ENCODE measurements at regions not wholly inside any gene's neighbourhood (a gene's known extent, or its start where the extent isn't known, plus 50 kb on each side); places are given as distances from the start of the nearest gene placed in this dataset.
"Not testable (repeated sequence)": the region's sequence is repeated elsewhere in the genome, so short reads cannot be mapped to it uniquely, and the experiment has no call there.

DNA sequence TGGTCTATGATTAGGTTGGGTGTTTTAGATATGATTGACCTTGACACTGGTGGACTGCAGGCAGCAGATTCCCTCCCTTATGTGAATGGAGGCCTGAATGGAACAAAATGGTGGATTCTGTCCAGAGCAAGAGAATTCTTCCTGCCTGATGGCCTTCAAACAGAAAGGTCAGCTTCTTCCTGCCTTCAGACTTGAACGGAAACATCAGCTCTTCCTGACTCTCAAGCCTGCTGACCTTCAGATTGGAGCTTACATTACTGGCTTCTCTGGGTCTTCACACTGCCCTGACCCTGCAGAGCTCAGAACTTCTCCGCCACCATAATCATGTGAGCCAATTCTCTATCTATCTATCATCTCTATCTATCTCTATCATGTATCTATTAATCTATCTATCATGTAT lies 111.6 kb downstream of the RAMP3 start:
- no peak for DNase-seq

DNA sequence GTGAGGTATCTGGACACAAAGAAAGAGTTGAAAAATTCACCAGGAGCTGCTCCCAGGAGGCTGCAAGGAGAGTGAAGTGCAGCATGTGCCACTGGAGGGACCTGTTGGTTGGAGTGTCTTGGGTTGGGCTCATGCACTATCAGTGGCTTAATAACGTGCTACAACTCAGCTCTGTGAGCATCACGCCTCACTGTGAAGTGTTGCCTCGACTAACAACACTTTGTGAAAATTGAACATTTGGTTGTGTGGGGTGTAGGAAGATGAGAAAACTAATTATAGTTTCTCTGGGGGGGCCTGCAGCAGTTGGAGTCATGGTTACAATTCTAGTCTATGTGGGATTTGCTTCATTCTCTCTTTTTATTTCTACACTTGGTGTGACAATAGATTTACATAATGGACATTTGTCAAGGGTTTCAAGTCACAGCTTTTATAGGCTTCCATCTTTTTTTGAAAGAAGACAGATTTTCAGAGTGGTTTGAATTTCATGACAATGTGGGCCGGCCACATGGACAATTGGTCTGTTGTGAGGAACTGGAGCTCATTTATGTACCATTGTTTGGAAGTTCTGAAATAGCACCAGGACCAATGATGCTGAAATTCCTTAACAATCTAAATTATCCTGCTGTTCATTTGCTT lies 121.3 kb downstream of the RAMP3 start:
- DNase-seq, result no peak

GRCh38 chr7:45289611-45290010 lies 132.0 kb downstream of the RAMP3 start:
- DNase-seq, result not testable (repeated sequence)

- DNase-seq, result no peak
Measured at GRCh38 chr7:45290880-45291279, 133.3 kb downstream of the RAMP3 start.

DNA sequence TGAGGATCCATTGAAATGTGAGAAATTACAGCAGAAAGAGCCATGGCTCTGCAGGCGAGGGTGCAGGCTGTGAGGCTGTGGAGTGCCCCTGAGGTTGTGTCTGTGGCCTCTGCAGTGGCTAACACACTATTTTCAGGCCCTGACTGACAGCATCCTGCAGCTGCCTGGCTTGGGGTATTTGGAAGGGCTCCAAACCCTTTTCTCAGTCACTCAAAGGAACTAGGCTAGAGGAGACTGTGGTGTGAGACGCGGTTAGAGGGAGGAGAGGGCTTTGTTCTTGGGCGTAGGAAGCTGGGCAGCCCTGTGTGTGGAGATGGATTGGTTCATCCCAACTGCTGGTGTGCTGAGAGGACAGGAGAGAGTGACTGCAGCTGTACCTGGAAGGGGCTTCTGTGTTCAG lies 134.9 kb downstream of the RAMP3 start:
- no peak for DNase-seq

GRCh38 chr7:45293295-45293942 lies 135.8 kb downstream of the RAMP3 start:
- no peak for DNase-seq

DNA sequence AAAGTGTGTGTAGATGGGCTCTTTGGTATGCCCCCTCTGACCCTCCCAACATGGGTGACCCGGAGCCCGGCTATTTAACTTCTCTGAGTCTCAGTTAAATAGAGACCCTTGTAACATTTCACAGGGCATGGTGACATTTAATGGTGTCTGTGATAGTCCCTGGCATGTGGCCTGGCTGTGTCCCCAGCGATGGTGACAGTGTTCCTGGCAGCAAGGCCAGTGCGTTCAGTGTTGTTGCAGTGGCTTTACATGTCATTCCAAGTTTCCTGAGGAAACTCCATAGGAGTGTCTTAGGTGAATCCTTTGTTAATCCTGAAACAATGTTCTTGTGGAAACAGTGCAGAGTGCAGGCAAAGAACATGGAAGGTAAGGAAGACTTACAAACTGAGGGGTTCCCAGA lies 137.0 kb downstream of the RAMP3 start:
- DNase-seq, result no peak

DNA sequence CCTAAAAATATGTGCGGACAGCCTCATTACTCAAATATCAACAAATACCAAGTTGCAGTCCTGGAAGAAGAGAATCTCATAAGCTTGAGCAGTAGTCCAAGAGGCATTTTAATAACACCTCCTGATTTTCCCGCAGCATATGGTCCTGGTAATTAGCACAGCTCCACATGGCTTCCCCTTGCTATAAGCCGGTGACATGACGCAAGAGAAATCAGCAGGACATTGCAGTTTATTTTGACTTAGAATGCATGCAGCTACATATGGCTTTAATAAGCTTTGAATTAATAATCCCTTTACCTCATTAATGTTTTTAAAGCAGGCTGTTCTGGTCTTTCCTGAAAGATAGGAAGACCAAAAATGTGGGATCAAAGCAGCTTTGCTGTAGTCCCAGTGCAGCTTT lies 137.6 kb downstream of the RAMP3 start:
- DNase-seq, result no peak

DNA sequence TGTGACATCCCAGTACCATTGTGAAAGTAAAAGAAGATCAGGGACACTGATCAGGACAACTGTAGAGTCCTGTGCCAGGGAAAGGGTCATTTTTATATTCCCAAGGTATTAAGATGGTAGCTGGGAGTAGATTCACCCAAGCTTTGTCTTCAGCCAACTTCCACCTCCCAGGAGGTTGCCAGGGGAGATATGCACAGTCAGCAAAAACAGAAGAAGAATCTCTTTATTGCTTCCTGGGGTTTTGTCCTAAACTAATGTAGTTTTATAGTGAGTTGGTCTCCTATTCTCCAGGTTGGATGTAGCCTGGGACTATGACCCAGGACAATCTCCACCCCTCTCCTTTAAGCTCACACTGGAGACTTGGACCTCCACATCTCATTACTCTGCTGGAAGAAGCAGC lies 139.2 kb downstream of the RAMP3 start:
- DNase-seq, result no peak

GRCh38 chr7:45306752-45307305 lies 149.2 kb downstream of the RAMP3 start:
- no peak for DNase-seq

- no peak for DNase-seq
Measured at GRCh38 chr7:45311597-45311996, 154.0 kb downstream of the RAMP3 start.

DNA sequence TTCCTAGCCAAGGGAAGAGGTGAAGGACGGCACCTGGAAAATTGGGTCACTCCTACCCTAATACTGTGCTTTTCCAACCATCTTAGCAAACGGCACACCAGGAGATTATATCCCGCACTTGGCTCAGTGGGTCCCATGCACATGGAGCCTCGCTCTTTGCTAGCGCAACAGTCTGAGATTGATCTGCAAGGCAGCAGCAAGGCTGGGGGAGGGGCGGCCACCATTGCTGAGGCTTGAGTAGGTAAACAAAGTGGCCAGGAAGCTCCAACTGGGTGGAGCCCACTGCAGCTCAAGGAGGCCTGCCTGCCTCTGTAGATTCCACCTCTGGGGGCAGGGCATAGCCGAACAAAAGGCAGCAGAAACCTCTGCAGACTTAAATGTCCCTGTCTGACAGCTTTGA lies 157.9 kb downstream of the RAMP3 start:
- not testable (repeated sequence) for DNase-seq

DNA sequence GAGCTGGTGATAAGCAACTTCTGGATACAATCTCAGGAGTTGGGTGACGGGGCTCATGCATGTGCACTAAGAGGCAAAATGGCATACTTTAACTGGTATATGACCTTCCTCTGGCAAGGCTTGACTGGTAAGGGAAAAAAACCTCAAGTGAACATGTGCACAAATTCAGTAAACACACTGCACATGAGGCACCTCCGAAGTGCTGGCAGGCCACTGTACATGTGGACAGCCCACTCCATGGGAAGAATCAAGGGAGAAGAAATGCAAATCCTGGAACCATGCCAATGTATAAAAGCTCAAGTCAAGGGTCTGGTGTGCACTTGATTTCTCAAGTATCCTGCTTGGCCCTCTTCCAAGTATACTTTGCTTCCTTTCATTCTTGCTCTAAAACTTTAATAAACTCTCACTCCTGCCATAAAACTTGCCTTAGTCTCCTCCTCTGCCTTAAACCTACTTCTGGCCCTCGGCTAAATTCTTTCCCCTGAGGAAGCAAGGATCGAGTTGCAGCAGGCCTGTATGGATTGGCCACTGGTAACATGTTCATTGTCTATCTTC lies 167.2 kb downstream of the RAMP3 start:
- DNase-seq, result peak; percentile 22 to 69

DNA sequence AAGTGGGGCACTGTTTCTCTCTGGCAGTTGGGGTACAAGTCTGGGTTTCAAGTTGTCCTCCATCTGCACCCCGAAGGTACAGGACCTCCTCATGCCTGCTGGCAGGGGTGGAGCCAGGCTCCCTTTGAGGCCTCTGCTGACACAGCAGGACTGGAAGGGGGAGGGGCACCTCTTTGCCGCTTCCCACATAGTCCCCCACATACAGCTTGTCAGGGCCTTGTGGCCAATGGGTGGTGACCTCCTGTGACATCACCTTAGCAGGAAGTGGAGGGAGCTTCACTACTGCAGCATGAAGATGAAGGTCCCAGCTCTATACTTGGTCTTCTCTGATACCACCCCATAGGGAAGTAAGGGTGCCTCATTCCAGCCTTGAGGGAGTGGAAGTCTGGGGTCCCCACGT lies 167.8 kb downstream of the RAMP3 start:
- DNase-seq, result no peak

DNA sequence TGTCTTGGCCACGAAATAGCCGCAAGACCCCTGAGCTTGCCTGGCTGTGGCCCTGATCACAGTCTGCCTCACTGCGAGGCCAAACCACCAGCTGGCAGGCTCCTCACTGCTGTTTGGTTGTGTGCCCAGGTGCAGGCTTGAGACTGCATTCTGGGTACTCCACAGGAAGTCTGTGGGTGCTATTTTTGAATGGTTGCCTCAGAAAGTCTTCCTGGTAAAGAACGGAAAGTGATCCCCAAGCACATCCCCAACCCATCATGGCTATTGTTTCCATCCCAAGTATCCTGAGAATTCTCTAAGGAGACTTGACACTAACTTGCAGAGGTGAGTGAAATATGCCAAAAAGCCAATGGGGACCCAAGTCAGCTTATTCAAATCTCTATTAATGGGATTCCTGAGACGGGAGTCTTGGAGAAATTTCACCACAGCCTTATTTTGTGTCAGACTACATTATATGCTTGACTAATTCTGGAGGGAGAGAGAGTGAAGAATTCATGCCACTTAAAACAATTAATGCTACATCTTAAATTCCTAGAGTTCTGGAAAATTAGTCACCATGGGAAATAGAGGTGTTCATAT lies 170.9 kb downstream of the RAMP3 start:
- no peak for DNase-seq

DNA sequence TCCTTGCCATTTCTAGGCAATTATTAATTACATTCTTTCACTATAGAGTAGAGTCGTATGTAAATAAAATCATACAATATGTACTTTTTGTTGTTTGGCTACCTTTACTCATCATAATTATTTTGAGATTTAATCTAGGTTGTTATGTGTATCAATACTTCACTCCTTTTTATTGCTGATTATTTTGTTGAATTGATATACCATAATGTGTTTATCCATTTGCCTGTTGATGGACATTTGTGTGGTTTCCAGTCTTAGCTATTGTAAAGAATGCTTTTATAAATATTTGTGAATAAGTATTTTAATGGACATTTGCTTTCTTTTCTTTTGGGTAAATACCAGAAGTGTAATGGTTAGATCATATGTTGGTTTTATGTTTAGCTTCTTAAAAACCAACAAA lies 174.0 kb downstream of the RAMP3 start:
- no peak for DNase-seq

DNA sequence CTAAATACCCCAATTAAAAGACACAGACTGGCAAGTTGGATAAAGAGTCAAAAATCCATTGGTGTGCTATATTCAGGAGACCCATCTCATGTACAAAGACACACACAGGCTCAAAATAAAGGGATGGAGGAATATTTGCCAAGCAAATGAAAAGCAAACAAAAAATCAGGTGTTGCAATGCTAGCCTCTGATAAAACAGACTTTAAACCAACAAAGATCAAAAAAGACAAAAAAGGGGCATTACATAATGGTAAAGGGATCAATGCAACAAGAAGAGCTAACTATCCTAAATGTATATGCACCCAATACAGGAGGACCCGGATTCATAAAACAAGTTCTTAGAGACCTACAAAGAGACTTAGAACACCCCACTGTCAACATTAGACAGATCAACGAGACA lies 177.4 kb downstream of the RAMP3 start:
- not testable (repeated sequence) for DNase-seq

DNA sequence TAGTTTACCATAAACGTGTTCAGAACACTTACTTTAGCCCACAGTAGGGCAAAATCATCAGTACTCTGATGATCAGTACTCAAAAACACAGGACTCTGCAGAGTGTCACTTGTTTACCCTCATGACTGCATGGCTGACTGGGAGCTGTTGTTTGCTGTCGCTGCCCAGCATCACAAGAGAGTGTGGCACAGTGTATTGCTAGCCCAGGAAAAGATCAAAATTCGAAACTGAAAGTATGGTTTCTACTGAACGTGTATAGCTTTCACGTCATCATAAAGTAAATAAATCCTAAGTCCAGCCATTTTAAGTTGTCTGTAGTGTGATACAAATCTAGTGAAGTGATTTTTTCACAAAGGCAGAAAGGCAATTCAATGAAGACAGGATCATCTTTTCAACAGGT lies 184.6 kb downstream of the RAMP3 start:
- DNase-seq, result no peak

DNA sequence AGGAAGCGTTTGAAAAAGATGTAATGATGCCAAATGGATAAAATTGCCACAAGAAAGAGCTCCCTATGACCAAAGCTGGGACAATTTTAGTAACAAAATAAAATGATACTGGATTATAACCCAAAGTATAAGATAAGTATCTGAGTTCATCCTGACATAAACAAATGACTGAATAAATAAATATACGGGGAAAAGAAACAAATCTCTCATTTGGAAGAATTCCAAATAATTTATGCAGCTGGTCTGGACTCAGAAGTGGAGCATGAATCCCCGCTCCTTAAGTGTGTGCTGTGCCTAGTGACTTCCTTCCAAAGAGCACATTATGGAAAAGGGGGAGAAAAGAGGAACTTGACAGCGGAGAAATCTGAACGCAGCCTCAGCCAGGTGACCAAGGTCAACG lies 186.2 kb downstream of the RAMP3 start:
- no peak for DNase-seq

- DNase-seq, result no peak
Measured at GRCh38 chr7:45347804-45348203, 190.2 kb downstream of the RAMP3 start.

- no peak for DNase-seq
Measured at GRCh38 chr7:45349090-45349489, 191.5 kb downstream of the RAMP3 start.

DNA sequence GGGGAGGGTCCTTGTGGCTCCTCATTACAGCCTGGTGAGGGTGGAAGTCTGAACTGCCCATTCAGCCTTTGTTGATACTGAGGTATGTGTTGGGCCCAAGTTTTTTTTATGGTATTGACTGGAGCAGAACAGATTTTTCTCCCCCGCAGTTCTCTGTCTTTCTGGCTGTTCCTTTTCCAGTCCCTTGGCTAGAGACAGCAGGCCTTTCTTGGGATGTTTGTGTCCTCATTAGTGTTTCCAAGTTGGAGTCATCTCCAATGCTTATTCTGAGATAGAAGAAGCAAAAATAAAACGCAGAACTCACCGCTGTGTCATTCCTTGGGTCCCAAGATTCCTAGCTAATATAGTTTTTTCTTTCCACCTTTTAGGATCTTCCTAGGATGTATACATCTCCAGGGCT lies 193.3 kb downstream of the RAMP3 start:
- DNase-seq, result no peak

DNA sequence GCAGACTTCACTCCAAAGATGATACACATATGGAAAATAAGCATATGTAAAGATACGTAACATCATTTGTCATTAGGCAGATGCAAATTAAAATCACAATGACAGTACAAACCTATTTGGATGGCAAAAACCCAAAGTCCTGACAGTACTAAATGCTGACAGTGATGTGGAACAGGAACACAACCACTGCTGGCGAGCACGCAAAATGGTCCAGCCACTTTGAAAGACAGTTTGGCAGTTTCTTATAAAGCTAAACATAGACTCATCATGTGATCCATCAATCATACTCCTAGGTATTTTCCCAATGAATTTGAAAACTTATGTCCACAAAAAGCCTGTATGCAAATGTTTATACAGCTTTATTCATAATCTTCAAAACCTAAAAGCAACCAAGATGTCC lies 200.7 kb downstream of the RAMP3 start:
- DNase-seq, result no peak

DNA sequence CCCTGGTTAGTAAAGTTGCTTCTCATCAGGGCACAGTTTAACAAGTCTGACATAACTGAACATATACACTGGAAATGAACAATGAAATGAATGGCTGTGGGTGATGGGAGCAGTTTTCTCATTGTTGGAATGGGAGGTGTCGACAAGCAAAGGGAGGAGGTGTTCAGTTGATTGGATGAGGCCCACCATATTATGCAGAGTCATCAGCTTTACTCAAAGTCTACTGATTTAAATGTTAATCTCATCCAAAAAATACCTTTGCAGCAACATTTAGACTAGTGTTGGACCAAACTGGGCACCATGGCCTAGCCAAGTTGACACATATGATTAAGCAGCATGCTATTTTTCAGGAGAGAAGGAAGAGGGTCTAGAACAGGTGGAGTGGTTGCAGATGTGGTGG lies 201.7 kb downstream of the RAMP3 start:
- DNase-seq, result no peak
